Keratinocyte (primary cell): ENCODE measurements at regions not wholly inside any gene's neighbourhood (a gene's known extent, or its start where the extent isn't known, plus 50 kb on each side); places are given as distances from the start of the nearest gene placed in this dataset.

ENCODE experiments used
- DNase-seq: peaks from one replicate; pipeline ENCODE4 v3.0.0-alpha.2; 2011; ENCODE audit warnings: low read depth, missing footprints, low spot score
- FAIRE-seq: peaks from 2 replicates; lab custom pipeline; 2011; peaks lifted over from hg19 to GRCh38; lab: Jason Lieb, UNC
- H2AFZ ChIP-seq: 2 replicates; pipeline ENCODE4 v1.6.0; 2012; ENCODE audit warnings: low read length, control low read depth, inconsistent platforms; ENCODE audit not compliant: control insufficient read depth
- H3K27ac ChIP-seq: 2 replicates; pipeline ENCODE4 v1.5.1; 2011; ENCODE audit warnings: low read length; ENCODE audit not compliant: control insufficient read depth, insufficient read depth
- H3K27me3 ChIP-seq: 3 replicates; pipeline ENCODE4 v1.6.0; 2011; ENCODE audit warnings: low read length; ENCODE audit not compliant: control insufficient read depth, insufficient read depth; ENCODE audit errors: extremely low read depth
- H3K36me3 ChIP-seq, 2 experiments: 2 replicates in 1 of 2; 3 replicates in 1 of 2; pipeline ENCODE4 v1.5.1; 2011; ENCODE audit warnings: low read length in 2 of 2, mild to moderate bottlenecking in 1 of 2; ENCODE audit not compliant: control insufficient read depth in 2 of 2, insufficient read depth in 2 of 2; ENCODE audit errors: extremely low read depth in 1 of 2
- H3K4me1 ChIP-seq: 3 replicates; pipeline ENCODE4 v1.5.1; 2011; ENCODE audit warnings: low read length; ENCODE audit not compliant: control insufficient read depth, insufficient read depth; ENCODE audit errors: extremely low read depth
- H3K4me2 ChIP-seq: 3 replicates; pipeline ENCODE4 v1.6.0; 2011; ENCODE audit warnings: low read depth, low read length; ENCODE audit not compliant: control insufficient read depth, insufficient read depth; ENCODE audit errors: extremely low read depth
- H3K4me3 ChIP-seq, 3 experiments: fragments of 200-600 bp in 1 of 3; sonication (generic) in 1 of 3; 2 replicates in 2 of 3; 3 replicates in 1 of 3; pipeline ENCODE4 v1.5.1; 2011 to 2016; ENCODE audit warnings: low read length in 3 of 3, mild to moderate bottlenecking in 3 of 3, control low read depth in 2 of 3, inconsistent platforms in 1 of 3, low read depth in 1 of 3, mixed read lengths in 1 of 3, mixed run types in 1 of 3, moderate library complexity in 1 of 3; ENCODE audit not compliant: control insufficient read depth in 2 of 3, insufficient read depth in 2 of 3; ENCODE audit errors: extremely low read depth in 1 of 3
- H3K79me2 ChIP-seq: 2 replicates; pipeline ENCODE4 v1.6.0; 2012; ENCODE audit warnings: low read length; ENCODE audit not compliant: control insufficient read depth, insufficient read depth
- H3K9ac ChIP-seq: 3 replicates; pipeline ENCODE4 v1.6.0; 2011; ENCODE audit warnings: low read length; ENCODE audit not compliant: control insufficient read depth, insufficient read depth; ENCODE audit errors: extremely low read depth
- H3K9me1 ChIP-seq: 3 replicates; pipeline ENCODE4 v1.6.0; 2011; ENCODE audit warnings: low read length; ENCODE audit not compliant: control insufficient read depth, insufficient read depth; ENCODE audit errors: extremely low read depth
- H3K9me3 ChIP-seq: 2 replicates; pipeline ENCODE4 v1.5.1; 2012; ENCODE audit warnings: low read depth, low read length; ENCODE audit not compliant: control insufficient read depth
- H4K20me1 ChIP-seq: 3 replicates; pipeline ENCODE4 v1.6.0; 2011; ENCODE audit warnings: low read length; ENCODE audit not compliant: control insufficient read depth, insufficient read depth; ENCODE audit errors: extremely low read depth
- CTCF ChIP-seq, 3 experiments: IDR thresholded peaks in 1 of 3; conservative IDR thresholded peaks in 1 of 3; optimal IDR thresholded peaks in 1 of 3; 2 replicates in 2 of 3; 3 replicates in 1 of 3; pipeline versions ENCODE3 to v1.5.1; 2011; ENCODE audit warnings: low read length in 3 of 3, mild to moderate bottlenecking in 3 of 3, moderate library complexity in 2 of 3, control low read depth in 1 of 3, inconsistent platforms in 1 of 3; ENCODE audit not compliant: insufficient read depth in 2 of 3; ENCODE audit errors: extremely low read depth in 1 of 3
- EZH2 ChIP-seq: IDR thresholded peaks from one replicate; pipeline ENCODE4 v1.6.1; 2012; ENCODE audit warnings: inconsistent platforms, mild to moderate bottlenecking, low read length, moderate library complexity
- dilution Hi-C: fragments of 300-500 bp; cut with MboI; formaldehyde crosslinking; loops from one replicate; pipeline ENCODE4 v1.7.0; 2020; ENCODE audit warnings: low sequenced_read_pairs; ENCODE audit not compliant: extremely low pct_ligation_motif_present

- H3K9me3 ChIP-seq = no peaks in the 10 kb centered on the region
- H3K4me3 ChIP-seq = no peak overlapping the region
- no peak for DNase-seq
- no peak for FAIRE-seq
- H3K27ac ChIP-seq = no peak overlapping the region
- H3K36me3 ChIP-seq = no peaks in the 10 kb centered on the region
- TF ChIP-seq EZH2 = no peak
- TF ChIP-seq CTCF (optimal IDR thresholded peaks at IDR 0.05 in 1 of 3, IDR thresholded peaks at IDR 0.05 in 1 of 3, conservative IDR thresholded peaks at IDR 0.05 in 1 of 3; ENCODE audit: extremely low read depth in 1 of 3, insufficient read depth in 2 of 3, low read length in 3 of 3) = no peak
- H2AFZ ChIP-seq = no peak overlapping the region
- no peaks in the 10 kb centered on the region for H3K79me2 ChIP-seq
- H4K20me1 ChIP-seq = no peaks in the 10 kb centered on the region
- H3K9ac ChIP-seq = no peak overlapping the region
- dilution Hi-C loops = no loop called here
- no peaks in the 10 kb centered on the region for H3K27me3 ChIP-seq
- H3K4me1 ChIP-seq = no peaks in the 10 kb centered on the region
- H3K4me2 ChIP-seq = no peak overlapping the region
- no peaks in the 10 kb centered on the region for H3K9me1 ChIP-seq
Measured at GRCh38 chr6:113055998-113056397, 708.9 kb downstream of the RFPL4B start.

GRCh38 chr6:113057567-113058053, 710.5 kb downstream of the RFPL4B start:
- dilution Hi-C loops = no loop called here

More at GRCh38 chr6:113057567-113058053, 710.5 kb downstream of the RFPL4B start:
- Histone ChIP-seq H3K4me3 (no peak overlapping the region), H4K20me1 (no peaks in the 10 kb centered on the region), H3K36me3 (no peaks in the 10 kb centered on the region), H3K9me3 (no peaks in the 10 kb centered on the region), H3K27me3 (no peaks in the 10 kb centered on the region), H3K79me2 (no peaks in the 10 kb centered on the region), H2AFZ (no peak overlapping the region), H3K9me1 (no peaks in the 10 kb centered on the region), H3K27ac (no peak overlapping the region), H3K4me1 (no peaks in the 10 kb centered on the region), H3K9ac (no peak overlapping the region), H3K4me2 (no peak overlapping the region)
- no peak for DNase-seq
- no peak for TF ChIP-seq CTCF (optimal IDR thresholded peaks at IDR 0.05 in 1 of 3, IDR thresholded peaks at IDR 0.05 in 1 of 3, conservative IDR thresholded peaks at IDR 0.05 in 1 of 3; ENCODE audit: extremely low read depth in 1 of 3, insufficient read depth in 2 of 3, low read length in 3 of 3)
- no peak for TF ChIP-seq EZH2
- no peak for FAIRE-seq
